Endodermal cell (in vitro differentiated cells): ENCODE measurements at regions not wholly inside any gene's neighbourhood (a gene's known extent, or its start where the extent isn't known, plus 50 kb on each side); places are given as distances from the start of the nearest gene placed in this dataset.

ENCODE experiments used
- DNase-seq: peaks from one replicate; pipeline ENCODE4 v3.0.0-alpha.2; 2017
- H3K27ac ChIP-seq: 2 replicates; pipeline ENCODE4 v1.5.1; 2013; ENCODE audit warnings: mild to moderate bottlenecking, low read depth, low read length, moderate library complexity
- H3K27me3 ChIP-seq: 2 replicates; pipeline ENCODE4 v1.6.1; 2013; ENCODE audit warnings: mild to moderate bottlenecking, low read length, moderate library complexity; ENCODE audit not compliant: insufficient read depth, control insufficient read depth, poor library complexity, severe bottlenecking
- H3K36me3 ChIP-seq: 2 replicates; pipeline ENCODE4 v1.7.0; 2013; ENCODE audit warnings: mild to moderate bottlenecking, low read length, moderate library complexity; ENCODE audit not compliant: control insufficient read depth, insufficient read depth
- H3K4me1 ChIP-seq: one replicate; pipeline ENCODE4 v1.7.0; 2013; ENCODE audit warnings: low read length; ENCODE audit not compliant: control insufficient read depth, insufficient read depth
- H3K4me3 ChIP-seq: 2 replicates; pipeline ENCODE4 v1.5.1; 2013; ENCODE audit warnings: mild to moderate bottlenecking, low read length, moderate library complexity
- H3K9ac ChIP-seq: 2 replicates; pipeline ENCODE4 v1.6.1; 2013; ENCODE audit warnings: mild to moderate bottlenecking, low read length, moderate library complexity; ENCODE audit not compliant: poor library complexity, severe bottlenecking; ENCODE audit errors: extremely low read depth
- H3K9me3 ChIP-seq: 2 replicates; pipeline ENCODE4 v1.6.1; 2013; ENCODE audit warnings: mild to moderate bottlenecking, low read length, moderate library complexity; ENCODE audit not compliant: control insufficient read depth
- H3K27ac Mint-ChIP-seq: 2 replicates; pipeline ENCODE4 v1.8.0; 2020; ENCODE audit warnings: mixed read lengths
- H3K27me3 Mint-ChIP-seq: 2 replicates; pipeline ENCODE4 v1.8.0; 2021; ENCODE audit warnings: mild to moderate bottlenecking, mixed read lengths; ENCODE audit not compliant: insufficient read depth
- H3K36me3 Mint-ChIP-seq: 2 replicates; pipeline ENCODE4 v1.8.0; 2020; ENCODE audit warnings: low read depth, mixed read lengths
- H3K4me1 Mint-ChIP-seq: 2 replicates; pipeline ENCODE4 v1.8.0; 2020; ENCODE audit warnings: mixed read lengths
- H3K4me3 Mint-ChIP-seq: 2 replicates; pipeline ENCODE4 v1.8.0; 2020; ENCODE audit warnings: mild to moderate bottlenecking, moderate library complexity, mixed read lengths
- H3K9me3 Mint-ChIP-seq: 2 replicates; pipeline ENCODE4 v1.8.0; 2020; ENCODE audit warnings: mild to moderate bottlenecking, mixed read lengths
- WGBS, 2 experiments: methylation state at CpG; one replicate each; pipeline versions ENCODE4 v1.1.5 to v1.1.7; 2013; ENCODE audit warnings: missing lambda C conversion rate in 2 of 2, mixed read lengths in 1 of 2; ENCODE audit not compliant: insufficient coverage in 1 of 2, insufficient read length in 1 of 2; 5-methylcytosine and 5-hydroxymethylcytosine counted together
- TF ChIP-seq, protein P1 (sequence below): fragments of 200-600 bp; sonication (generic); conservative IDR thresholded peaks from 2 replicates; pipeline ENCODE4 v1.5.0; 2021; ENCODE audit warnings: antibody characterized with exemption, mild to moderate bottlenecking

GRCh38 chr6:20044883-20045282 is 167.4 kb downstream of the MBOAT1 start:
- TF ChIP-seq, protein P1, sequence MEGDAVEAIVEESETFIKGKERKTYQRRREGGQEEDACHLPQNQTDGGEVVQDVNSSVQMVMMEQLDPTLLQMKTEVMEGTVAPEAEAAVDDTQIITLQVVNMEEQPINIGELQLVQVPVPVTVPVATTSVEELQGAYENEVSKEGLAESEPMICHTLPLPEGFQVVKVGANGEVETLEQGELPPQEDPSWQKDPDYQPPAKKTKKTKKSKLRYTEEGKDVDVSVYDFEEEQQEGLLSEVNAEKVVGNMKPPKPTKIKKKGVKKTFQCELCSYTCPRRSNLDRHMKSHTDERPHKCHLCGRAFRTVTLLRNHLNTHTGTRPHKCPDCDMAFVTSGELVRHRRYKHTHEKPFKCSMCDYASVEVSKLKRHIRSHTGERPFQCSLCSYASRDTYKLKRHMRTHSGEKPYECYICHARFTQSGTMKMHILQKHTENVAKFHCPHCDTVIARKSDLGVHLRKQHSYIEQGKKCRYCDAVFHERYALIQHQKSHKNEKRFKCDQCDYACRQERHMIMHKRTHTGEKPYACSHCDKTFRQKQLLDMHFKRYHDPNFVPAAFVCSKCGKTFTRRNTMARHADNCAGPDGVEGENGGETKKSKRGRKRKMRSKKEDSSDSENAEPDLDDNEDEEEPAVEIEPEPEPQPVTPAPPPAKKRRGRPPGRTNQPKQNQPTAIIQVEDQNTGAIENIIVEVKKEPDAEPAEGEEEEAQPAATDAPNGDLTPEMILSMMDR = no peak
- H3K4me3 Mint-ChIP-seq = no peak overlapping the region
- Histone ChIP-seq H3K9me3 (no peaks in the 10 kb centered on the region), H3K36me3 (no peaks in the 10 kb centered on the region), H3K27ac (no peak overlapping the region), H3K4me3 (no peak overlapping the region), H3K4me1 (no peaks in the 10 kb centered on the region), H3K27me3 (no peaks in the 10 kb centered on the region), H3K9ac (no peak overlapping the region)
- no peaks in the 10 kb centered on the region for H3K4me1 Mint-ChIP-seq
- H3K9me3 Mint-ChIP-seq = no peaks in the 10 kb centered on the region
- WGBS, 2 experiments = 86 to 100% methylated on average over 1 of the region's 1 CpG
- no peaks in the 10 kb centered on the region for H3K36me3 Mint-ChIP-seq
- no peaks in the 10 kb centered on the region for H3K27me3 Mint-ChIP-seq
- DNase-seq = no peak
- H3K27ac Mint-ChIP-seq = no peak overlapping the region
